Ascending aorta (tissue), 2 donors: ENCODE measurements at regions not wholly inside any gene's neighbourhood (a gene's known extent, or its start where the extent isn't known, plus 50 kb on each side); places are given as distances from the start of the nearest gene placed in this dataset.
A peak's percentile ranks its signal among the peaks of the same experiment; 100 is the strongest.

Source experiments
- DNase-seq, 2 donors: peaks; one replicate each; pipeline ENCODE4 v3.0.0-alpha.2; 2019; ENCODE audit warnings: low spot score in 2 of 2
- H3K27ac ChIP-seq, 2 donors: fragments of 200-600 bp; sonication (generic); one replicate each; pipeline ENCODE4 v1.5.1; 2016 to 2017; ENCODE audit warnings: mild to moderate bottlenecking in 1 of 2
- H3K27me3 ChIP-seq: fragments of 200-600 bp; sonication (generic); one replicate; pipeline ENCODE4 v1.5.1; 2017
- H3K36me3 ChIP-seq, 2 donors: fragments of 200-600 bp; sonication (generic); one replicate each; pipeline ENCODE4 v1.5.1; 2016
- H3K4me1 ChIP-seq, 2 donors: fragments of 200-600 bp; sonication (generic); one replicate each; pipeline ENCODE4 v1.5.1; 2016 to 2017; ENCODE audit warnings: mild to moderate bottlenecking in 1 of 2
- H3K4me3 ChIP-seq, 2 donors: fragments of 200-600 bp; sonication (generic); one replicate each; pipeline ENCODE4 v1.5.1; 2016 to 2017; ENCODE audit warnings: mild to moderate bottlenecking in 1 of 2
- H3K9me3 ChIP-seq, 2 donors: fragments of 200-600 bp; sonication (generic); one replicate each; pipeline ENCODE4 v1.5.1; 2016
- CTCF ChIP-seq, 3 experiments: fragments of 200-600 bp in 2 of 3; fragments of 450-650 bp in 1 of 3; sonication (generic) in 2 of 3; IDR thresholded peaks; one replicate each; pipeline ENCODE4 v1.5.1; 2016 to 2019; ENCODE audit warnings: antibody characterized with exemption in 3 of 3, mild to moderate bottlenecking in 1 of 3, moderate library complexity in 1 of 3
- intact Hi-C: fragments of 100-400 bp; cut with DNase I; formaldehyde crosslinking; loops from one replicate; pipeline ENCODE4 v1.15.1; 2023

GRCh38 chr12:4969405-4969804, 59.7 kb downstream of the KCNA1 start:
- DNase-seq = no peak
- H3K27me3 ChIP-seq = no peaks in the 10 kb centered on the region
- H3K27ac ChIP-seq = no peak overlapping the region
- no peaks in the 10 kb centered on the region for H3K36me3 ChIP-seq
- no peak overlapping the region for H3K4me3 ChIP-seq
- intact Hi-C loops = no loop called here
- no peaks in the 10 kb centered on the region for H3K4me1 ChIP-seq
- TF ChIP-seq CTCF (IDR thresholded peaks at IDR 0.05) = no peak
- no peaks in the 10 kb centered on the region for H3K9me3 ChIP-seq

GRCh38 chr12:4974217-4974616, 64.5 kb downstream of the KCNA1 start:
- no peak for TF ChIP-seq CTCF (IDR thresholded peaks at IDR 0.05)
- Histone ChIP-seq H3K9me3 (no peaks in the 10 kb centered on the region), H3K4me1 (no peaks in the 10 kb centered on the region), H3K4me3 (no peak overlapping the region), H3K27ac (no peak overlapping the region), H3K27me3 (no peaks in the 10 kb centered on the region), H3K36me3 (no peaks in the 10 kb centered on the region)
- intact Hi-C loops = no loop called here
- no peak for DNase-seq

DNA sequence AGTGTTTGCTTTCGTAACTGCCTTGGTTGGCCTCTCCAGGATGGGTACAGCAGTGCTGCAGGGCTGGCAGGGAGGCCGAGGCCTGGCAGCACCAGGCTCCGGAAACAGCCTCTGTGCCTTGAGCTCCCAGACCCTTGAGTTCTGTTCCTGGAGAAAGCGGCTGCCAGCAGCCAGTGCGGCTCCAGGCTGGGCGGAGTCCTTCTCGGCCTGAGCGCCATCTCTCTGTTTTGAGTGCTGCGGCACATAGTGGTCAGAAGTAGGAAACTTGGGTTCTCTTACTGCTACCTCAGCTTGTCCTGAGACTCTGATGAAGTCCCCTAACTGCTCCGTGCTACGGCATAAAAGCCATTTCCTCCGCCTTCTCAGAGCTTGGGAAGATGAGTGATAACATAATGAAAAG, 65.9 kb downstream of the KCNA1 start:
- Histone ChIP-seq H3K9me3 (no peaks in the 10 kb centered on the region), H3K27me3 (no peaks in the 10 kb centered on the region), H3K27ac (peak overlapping the region in 1 of 2 donors; percentile 16), H3K36me3 (no peaks in the 10 kb centered on the region), H3K4me1 (no peaks in the 10 kb centered on the region), H3K4me3 (no peak overlapping the region)
- DNase-seq = no peak
- peak in 1 of 3 experiments; percentile 32 for TF ChIP-seq CTCF (IDR thresholded peaks at IDR 0.05)
- intact Hi-C loops = no loop called here

GRCh38 chr12:4977102-4977501, 66.6 kb upstream of the KCNA5 start:
- TF ChIP-seq CTCF (IDR thresholded peaks at IDR 0.05) = no peak
- no peak overlapping the region for H3K4me3 ChIP-seq

DNA sequence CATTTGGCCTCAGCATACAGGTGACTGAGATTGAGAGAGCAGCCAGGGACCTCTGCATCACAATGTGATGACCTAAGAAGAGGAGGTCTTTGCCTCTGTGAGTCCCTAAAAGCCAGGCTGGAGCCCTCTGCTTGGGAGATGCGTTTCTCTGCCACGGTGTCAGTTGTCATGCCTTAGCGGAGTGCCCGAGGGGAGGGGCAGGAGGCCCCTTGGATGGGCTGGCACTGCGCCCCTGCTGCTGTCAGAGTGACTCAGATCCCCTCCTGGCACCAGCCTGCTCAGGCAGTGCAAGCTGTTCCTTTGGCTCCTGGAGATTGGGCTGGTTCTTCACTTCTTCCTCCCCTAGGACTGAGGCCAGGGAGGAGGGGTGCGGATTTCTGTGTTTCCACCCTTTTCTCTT, 64.9 kb upstream of the KCNA5 start:
- TF ChIP-seq CTCF (IDR thresholded peaks at IDR 0.05) = no peak
- no peak for DNase-seq
- no peaks in the 10 kb centered on the region for H3K27me3 ChIP-seq
- H3K4me3 ChIP-seq = no peak overlapping the region
- H3K4me1 ChIP-seq = no peaks in the 10 kb centered on the region
- intact Hi-C loops = no loop called here
- H3K27ac ChIP-seq = no peak overlapping the region
- H3K9me3 ChIP-seq = no peaks in the 10 kb centered on the region
- H3K36me3 ChIP-seq = no peaks in the 10 kb centered on the region

More at GRCh38 chr12:4977102-4977501, 66.6 kb upstream of the KCNA5 start:
- no peaks in the 10 kb centered on the region for H3K4me1 ChIP-seq
- no peaks in the 10 kb centered on the region for H3K27me3 ChIP-seq
- no peak overlapping the region for H3K27ac ChIP-seq
- no peak for DNase-seq
- intact Hi-C loops = no loop called here
- no peaks in the 10 kb centered on the region for H3K36me3 ChIP-seq
- H3K9me3 ChIP-seq = no peaks in the 10 kb centered on the region

- DNase-seq = no peak
- Histone ChIP-seq H3K9me3 (no peaks in the 10 kb centered on the region), H3K36me3 (no peaks in the 10 kb centered on the region), H3K4me3 (no peak overlapping the region), H3K27me3 (no peaks in the 10 kb centered on the region), H3K4me1 (no peaks in the 10 kb centered on the region), H3K27ac (no peak overlapping the region)
- intact Hi-C loops = no loop called here
- TF ChIP-seq CTCF (IDR thresholded peaks at IDR 0.05) = no peak
These were observed 63.9 kb upstream of the KCNA5 start for GRCh38 chr12:4979737-4980136.
